ENCODE measurements at regions not wholly inside any gene's neighbourhood (a gene's known extent, or its start where the extent isn't known, plus 50 kb on each side); places are given as distances from the start of the nearest gene placed in this dataset.
A peak's percentile ranks its signal among the peaks of the same experiment; 100 is the strongest.

DNA sequence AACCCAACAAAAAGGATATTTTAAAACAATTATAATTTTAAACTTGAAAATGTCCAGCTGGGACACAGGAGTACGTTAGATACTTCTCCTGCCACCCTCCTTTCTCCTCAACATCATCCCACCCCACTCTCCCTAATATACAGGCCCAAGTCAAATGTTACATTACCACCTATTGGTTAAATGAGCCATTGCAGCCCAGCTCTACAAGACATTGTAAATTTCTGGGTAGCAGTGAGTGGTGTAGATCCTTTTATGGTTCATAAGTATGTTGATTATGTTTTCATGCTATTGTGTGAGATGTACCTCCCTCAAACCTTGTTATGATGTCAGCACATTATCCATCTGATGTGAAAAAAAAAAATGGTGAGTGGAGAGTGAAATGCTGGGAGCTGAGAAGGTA lies 187.1 kb upstream of the BCOR start:
- TF ChIP-seq, protein P1, sequence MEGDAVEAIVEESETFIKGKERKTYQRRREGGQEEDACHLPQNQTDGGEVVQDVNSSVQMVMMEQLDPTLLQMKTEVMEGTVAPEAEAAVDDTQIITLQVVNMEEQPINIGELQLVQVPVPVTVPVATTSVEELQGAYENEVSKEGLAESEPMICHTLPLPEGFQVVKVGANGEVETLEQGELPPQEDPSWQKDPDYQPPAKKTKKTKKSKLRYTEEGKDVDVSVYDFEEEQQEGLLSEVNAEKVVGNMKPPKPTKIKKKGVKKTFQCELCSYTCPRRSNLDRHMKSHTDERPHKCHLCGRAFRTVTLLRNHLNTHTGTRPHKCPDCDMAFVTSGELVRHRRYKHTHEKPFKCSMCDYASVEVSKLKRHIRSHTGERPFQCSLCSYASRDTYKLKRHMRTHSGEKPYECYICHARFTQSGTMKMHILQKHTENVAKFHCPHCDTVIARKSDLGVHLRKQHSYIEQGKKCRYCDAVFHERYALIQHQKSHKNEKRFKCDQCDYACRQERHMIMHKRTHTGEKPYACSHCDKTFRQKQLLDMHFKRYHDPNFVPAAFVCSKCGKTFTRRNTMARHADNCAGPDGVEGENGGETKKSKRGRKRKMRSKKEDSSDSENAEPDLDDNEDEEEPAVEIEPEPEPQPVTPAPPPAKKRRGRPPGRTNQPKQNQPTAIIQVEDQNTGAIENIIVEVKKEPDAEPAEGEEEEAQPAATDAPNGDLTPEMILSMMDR (IDR thresholded peaks at IDR 0.05) = peak in 2 of 6 experiments; percentile 11 to 14
- TF ChIP-seq POLR2A (IDR thresholded peaks at IDR 0.05) = no peak

Measured in adrenal gland (tissue), 5 donors.